ENCODE measurements at regions not wholly inside any gene's neighbourhood (a gene's known extent, or its start where the extent isn't known, plus 50 kb on each side); places are given as distances from the start of the nearest gene placed in this dataset.

GRCh38 chr14:50055461-50056228, 60.7 kb downstream of the VCPKMT start:
- no peak for TF ChIP-seq GABPA (IDR thresholded peaks at IDR 0.05; ENCODE audit: low read depth)
- TF ChIP-seq SPI1 (IDR thresholded peaks at IDR 0.05; ENCODE audit: borderline replicate concordance, low read depth) = 0 out of 2 replicates have a peak, but pooled peaks have one; percentile 7
- no peak overlapping the region for H3K27ac ChIP-seq (replicated peaks)

GRCh38 chr14:50056435-50056834, 59.9 kb downstream of the VCPKMT start:
- H3K27ac ChIP-seq (replicated peaks) = no peak overlapping the region
- TF ChIP-seq REST (IDR thresholded peaks at IDR 0.05; ENCODE audit: insufficient replicate concordance, low read depth) = no peak
- no peak for TF ChIP-seq CTCF (IDR thresholded peaks at IDR 0.05; ENCODE audit: insufficient read depth, low read length)
- TF ChIP-seq GABPA (IDR thresholded peaks at IDR 0.05; ENCODE audit: low read depth) = no peak
- TF ChIP-seq POLR2AphosphoS5 (IDR thresholded peaks at IDR 0.05; ENCODE audit: low read depth) = no peak
- TF ChIP-seq SPI1 (IDR thresholded peaks at IDR 0.05; ENCODE audit: borderline replicate concordance, low read depth) = no peak
- no peaks in the 10 kb centered on the region for H3K27me3 ChIP-seq (ENCODE audit: insufficient read depth, poor library complexity, severe bottlenecking)
- no peak overlapping the region for H3K4me3 ChIP-seq (replicated peaks; ENCODE audit: insufficient read depth, low read length)
- no peak for DNase-seq (ENCODE audit: low read depth in 1 of 2, low spot score in 1 of 2)

More at GRCh38 chr14:50055461-50056228, 60.7 kb downstream of the VCPKMT start:
- H3K4me3 ChIP-seq (replicated peaks; ENCODE audit: insufficient read depth, low read length) = no peak overlapping the region
- no peaks in the 10 kb centered on the region for H3K27me3 ChIP-seq (ENCODE audit: insufficient read depth, poor library complexity, severe bottlenecking)
- DNase-seq (ENCODE audit: low read depth in 1 of 2, low spot score in 1 of 2) = peak in 1 of 2 experiments; percentile 69

GRCh38 chr14:50057331-50057730, 59.0 kb downstream of the VCPKMT start:
- H3K27ac ChIP-seq (replicated peaks) = no peak overlapping the region

More at GRCh38 chr14:50057331-50057730, 59.0 kb downstream of the VCPKMT start:
- Histone ChIP-seq H3K27me3 (ENCODE audit: insufficient read depth, poor library complexity, severe bottlenecking) (no peaks in the 10 kb centered on the region), H3K4me3 (replicated peaks; ENCODE audit: insufficient read depth, low read length) (no peak overlapping the region)
- no peak for DNase-seq (ENCODE audit: low read depth in 1 of 2, low spot score in 1 of 2)
- TF ChIP-seq REST (IDR thresholded peaks at IDR 0.05; ENCODE audit: insufficient replicate concordance, low read depth) (no peak), SPI1 (IDR thresholded peaks at IDR 0.05; ENCODE audit: borderline replicate concordance, low read depth) (no peak), GABPA (IDR thresholded peaks at IDR 0.05; ENCODE audit: low read depth) (no peak), CTCF (IDR thresholded peaks at IDR 0.05; ENCODE audit: insufficient read depth, low read length) (no peak), POLR2AphosphoS5 (IDR thresholded peaks at IDR 0.05; ENCODE audit: low read depth) (no peak)
